Keratinocyte (primary cell): ENCODE measurements at regions not wholly inside any gene's neighbourhood (a gene's known extent, or its start where the extent isn't known, plus 50 kb on each side); places are given as distances from the start of the nearest gene placed in this dataset.

Source experiments
- EZH2 ChIP-seq: IDR thresholded peaks from one replicate; pipeline ENCODE4 v1.6.1; 2012; ENCODE audit warnings: inconsistent platforms, mild to moderate bottlenecking, low read length, moderate library complexity
- TF ChIP-seq, protein P1 (sequence below), 3 experiments: IDR thresholded peaks in 1 of 3; conservative IDR thresholded peaks in 1 of 3; optimal IDR thresholded peaks in 1 of 3; 2 replicates in 2 of 3; 3 replicates in 1 of 3; pipeline versions ENCODE3 to v1.5.1; 2011; ENCODE audit warnings: low read length in 3 of 3, mild to moderate bottlenecking in 3 of 3, moderate library complexity in 2 of 3, control low read depth in 1 of 3, inconsistent platforms in 1 of 3; ENCODE audit not compliant: insufficient read depth in 2 of 3; ENCODE audit errors: extremely low read depth in 1 of 3

DNA sequence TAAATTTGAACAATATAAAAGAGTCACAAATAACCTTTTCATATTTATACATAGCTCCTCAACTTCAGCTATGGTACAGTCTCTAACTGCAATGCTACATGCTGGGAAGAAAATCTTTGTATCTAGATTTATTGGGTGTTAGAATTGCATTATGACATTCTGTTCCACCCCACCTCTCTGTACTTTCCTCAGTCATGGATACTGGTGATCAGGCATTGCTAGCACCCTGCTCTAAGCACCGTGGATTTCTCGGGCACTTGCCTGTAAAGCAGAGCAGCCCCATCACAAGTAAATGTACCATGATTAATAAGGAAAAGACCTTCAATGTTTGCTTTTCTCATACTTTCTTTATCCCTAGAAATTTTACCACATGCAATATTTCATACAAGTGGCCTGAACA lies 1028.9 kb upstream of the INTU start:
- no peak for TF ChIP-seq EZH2
- TF ChIP-seq, protein P1, sequence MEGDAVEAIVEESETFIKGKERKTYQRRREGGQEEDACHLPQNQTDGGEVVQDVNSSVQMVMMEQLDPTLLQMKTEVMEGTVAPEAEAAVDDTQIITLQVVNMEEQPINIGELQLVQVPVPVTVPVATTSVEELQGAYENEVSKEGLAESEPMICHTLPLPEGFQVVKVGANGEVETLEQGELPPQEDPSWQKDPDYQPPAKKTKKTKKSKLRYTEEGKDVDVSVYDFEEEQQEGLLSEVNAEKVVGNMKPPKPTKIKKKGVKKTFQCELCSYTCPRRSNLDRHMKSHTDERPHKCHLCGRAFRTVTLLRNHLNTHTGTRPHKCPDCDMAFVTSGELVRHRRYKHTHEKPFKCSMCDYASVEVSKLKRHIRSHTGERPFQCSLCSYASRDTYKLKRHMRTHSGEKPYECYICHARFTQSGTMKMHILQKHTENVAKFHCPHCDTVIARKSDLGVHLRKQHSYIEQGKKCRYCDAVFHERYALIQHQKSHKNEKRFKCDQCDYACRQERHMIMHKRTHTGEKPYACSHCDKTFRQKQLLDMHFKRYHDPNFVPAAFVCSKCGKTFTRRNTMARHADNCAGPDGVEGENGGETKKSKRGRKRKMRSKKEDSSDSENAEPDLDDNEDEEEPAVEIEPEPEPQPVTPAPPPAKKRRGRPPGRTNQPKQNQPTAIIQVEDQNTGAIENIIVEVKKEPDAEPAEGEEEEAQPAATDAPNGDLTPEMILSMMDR (optimal IDR thresholded peaks at IDR 0.05 in 1 of 3, IDR thresholded peaks at IDR 0.05 in 1 of 3, conservative IDR thresholded peaks at IDR 0.05 in 1 of 3; ENCODE audit: extremely low read depth in 1 of 3, insufficient read depth in 2 of 3, low read length in 3 of 3), result no peak
